GM19043 (cell line): ENCODE measurements at regions not wholly inside any gene's neighbourhood (a gene's known extent, or its start where the extent isn't known, plus 50 kb on each side); places are given as distances from the start of the nearest gene placed in this dataset.

Experiments used
- ATAC-seq: cut with Tn5 transposase; IDR thresholded peaks from one replicate; pipeline ENCODE4 v1.9.1; 2021; ENCODE audit warnings: low read depth; ENCODE audit not compliant: unreplicated experiment

DNA sequence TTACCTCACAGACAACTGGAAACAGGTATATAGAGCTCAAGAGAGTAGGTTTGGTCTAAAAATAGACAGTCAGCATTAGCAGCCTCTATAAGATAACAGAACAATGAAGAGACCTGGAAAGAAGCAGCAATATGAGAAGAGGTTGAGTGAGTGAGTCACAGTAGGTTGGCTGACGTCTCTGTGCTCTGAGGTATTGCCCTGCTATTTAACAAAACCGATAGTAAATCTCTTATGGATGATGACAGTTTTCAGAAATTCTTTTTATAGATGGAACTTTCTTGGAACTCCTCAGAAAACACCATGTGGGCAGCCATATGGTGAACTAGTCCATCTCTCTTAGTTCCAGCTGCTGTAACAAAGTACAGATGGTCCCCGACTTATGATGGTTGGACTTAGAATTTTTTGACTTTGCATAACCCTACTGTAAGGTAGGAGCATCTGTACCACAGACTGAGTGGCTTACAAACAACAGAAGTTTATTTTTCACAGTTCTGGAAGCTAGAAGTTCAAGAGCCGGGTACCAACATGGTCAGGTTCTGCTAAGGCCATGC is 123.5 kb downstream of the MBD2 start:
- ATAC-seq = no peak

DNA sequence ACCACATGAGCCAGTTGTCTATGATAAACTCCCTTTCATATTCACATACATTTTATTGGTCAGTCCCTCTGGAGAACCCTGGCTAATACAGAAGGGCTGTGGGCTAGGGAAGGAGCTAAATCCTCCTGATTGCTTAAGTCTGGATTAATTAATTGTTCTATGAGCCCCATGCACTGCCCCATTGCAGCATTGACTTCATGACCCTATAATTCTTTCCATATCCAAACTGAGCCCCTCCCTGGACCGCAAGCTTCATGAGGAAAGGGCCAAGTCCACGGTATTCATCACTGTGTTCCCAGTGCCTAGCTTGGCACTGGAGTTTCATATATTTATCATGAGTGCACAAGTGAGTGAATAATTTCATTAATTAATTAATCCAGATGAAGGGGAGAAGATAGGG is 124.0 kb downstream of the MBD2 start:
- no peak for ATAC-seq

DNA sequence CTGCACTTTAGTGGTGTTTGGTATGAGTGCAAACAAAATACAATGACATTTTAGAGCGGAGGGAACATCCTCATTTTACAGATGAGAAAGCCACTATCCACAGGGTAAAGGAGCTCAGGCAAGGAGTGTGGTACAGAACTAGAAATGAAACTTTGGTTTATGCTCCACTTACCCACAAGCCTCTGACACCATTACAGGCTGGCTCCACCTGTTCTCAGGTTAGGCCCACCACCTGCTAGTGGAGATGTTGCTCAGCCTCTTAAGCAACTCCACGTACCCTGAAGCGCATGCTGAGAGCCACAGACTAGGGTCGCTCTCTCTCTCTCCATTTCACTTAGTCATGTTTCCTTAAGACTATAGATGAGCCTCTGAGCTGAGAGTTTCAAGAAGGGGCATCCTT is 130.0 kb downstream of the MBD2 start:
- ATAC-seq = peak; percentile 55

DNA sequence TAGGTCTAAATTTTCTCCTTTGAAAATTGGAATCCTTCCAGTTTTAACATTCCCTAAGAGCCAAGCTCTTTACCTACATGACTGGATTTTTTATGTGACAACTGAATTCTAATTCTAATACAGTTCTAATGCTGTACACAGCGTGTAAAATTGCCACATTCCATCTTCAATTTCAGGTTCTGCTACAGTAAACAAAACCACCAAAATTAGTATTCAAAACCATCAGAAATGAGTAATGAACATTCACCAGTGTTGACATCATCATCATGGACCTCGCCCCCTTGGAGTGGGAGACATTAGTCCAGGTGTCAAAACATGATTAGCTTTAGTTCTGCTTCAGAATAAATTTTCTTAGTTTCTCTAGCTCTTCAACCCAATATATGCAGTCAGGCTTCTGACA is 133.6 kb downstream of the MBD2 start:
- no peak for ATAC-seq

DNA sequence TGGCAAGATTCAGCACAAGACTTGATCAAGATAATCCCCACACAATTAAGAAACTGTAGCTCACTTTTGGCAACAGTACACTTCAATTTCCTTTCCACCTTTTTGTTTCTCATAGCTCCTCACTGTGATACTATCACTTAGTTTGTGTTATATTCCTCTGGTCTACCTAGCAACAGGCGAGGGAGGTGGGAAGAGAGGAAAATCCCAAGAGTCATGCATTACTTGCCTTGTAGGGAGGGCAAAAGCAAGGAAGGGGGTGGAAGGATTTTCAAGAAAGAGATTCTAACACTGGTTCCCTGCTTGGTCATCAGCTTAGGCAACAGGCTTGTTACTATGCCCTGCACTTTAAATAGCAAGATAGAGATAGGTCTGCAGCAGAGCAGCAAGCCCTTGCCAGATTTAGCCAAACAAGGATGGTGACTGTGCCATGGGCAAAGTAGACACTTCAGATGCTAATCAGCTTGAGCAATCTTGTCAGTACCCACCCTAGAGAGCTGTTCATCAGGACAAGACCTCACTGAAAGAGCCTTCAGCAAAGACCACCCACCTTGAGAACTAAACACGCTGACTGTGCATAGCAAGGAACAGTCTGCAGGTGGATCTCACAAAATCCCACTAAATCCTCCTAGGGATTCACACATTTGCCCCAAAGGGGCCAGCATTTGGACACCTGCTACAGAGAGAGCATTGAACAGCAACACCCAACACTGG is 134.6 kb downstream of the MBD2 start:
- ATAC-seq = no peak

DNA sequence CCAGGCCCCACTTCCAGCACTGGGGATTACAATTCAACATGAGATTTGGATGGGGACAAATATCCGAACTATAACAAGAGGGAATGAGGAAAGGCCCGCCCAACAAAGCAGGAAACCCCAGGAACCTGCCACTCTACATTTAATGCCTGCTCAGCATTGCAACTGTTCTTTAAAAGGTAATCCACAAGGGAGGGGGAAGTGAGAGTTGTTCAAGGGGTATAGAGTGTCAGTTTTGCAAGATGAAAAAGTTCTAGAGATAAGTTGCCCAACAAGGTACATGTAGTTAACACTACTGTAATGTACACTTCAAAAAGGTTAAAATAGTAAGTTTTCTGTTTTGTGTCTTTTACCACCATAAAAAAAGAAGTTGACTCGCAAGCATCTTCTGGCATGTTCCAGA is 137.6 kb downstream of the MBD2 start:
- ATAC-seq = peak; percentile 37

DNA sequence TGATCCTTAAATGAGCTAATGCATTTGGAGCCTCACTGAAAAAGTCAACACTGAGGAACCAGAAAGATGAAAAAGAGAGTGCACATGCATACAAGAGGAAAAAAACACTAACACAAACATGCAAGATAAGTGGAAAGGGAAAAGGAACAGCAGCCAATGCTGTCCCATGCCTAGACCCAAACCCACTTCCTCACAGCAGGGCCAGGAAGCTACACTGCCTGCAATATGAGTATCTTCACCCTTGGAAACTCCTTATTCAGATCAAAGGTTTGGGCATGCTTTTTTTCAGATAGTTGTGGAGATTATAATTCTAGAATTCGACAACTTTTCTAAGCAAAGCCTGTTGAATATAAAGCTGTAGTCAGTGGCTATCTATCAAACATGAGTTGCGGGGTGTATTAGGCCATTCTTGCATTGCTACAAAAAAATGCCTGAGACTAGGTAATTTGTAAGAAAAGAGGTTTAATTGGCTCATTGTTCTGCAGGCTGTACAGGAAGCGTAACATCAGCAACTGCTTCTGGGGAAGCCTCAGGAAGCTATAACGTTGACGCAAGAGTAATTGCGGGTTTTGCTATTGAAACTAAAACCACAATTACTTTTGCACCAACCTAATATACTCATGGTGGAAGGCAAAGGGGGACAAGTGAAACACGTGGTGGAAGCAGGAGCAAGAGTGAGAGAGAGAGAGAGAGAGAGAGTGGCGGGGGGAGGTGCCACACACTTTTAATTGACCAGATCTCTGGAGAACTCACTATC is 138.2 kb downstream of the MBD2 start:
- peak; percentile 79 for ATAC-seq

DNA sequence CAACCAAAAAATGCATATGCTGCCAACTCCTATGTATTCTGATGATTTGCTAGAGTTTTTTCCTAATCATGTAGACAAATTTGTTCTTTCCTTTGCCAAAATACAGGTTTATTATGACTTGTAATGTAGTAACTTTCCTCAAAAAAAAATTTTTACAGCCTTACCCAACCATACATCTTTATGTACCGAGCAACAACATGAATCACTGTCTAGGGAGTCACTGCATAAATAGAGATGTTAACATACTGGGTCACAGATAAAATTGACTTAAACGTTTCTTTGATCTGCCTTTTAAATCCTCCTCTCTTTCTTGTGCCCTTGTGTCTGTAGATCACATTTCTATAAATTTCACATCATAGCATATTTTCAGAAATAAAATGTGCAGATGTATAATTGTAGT is 143.6 kb downstream of the MBD2 start:
- ATAC-seq = no peak

DNA sequence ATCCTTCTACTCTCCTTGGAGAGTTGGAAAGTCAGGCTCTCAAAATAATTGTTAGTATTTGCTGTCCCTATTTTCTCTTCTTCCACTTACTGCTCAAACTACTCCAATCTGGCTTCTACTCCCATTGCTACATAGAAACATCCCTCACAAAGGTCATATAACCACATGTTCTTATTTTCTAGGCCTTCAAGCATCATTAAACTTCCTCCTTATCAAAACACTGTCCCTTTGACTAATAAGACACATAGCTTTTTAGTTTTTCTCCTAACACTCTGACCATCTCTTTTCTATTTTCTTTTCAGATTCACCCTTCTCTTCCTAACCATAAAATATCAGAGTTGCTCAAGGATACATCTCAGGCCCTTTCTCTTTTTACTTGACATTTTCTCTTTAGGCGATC is 148.3 kb downstream of the MBD2 start:
- ATAC-seq = no peak

DNA sequence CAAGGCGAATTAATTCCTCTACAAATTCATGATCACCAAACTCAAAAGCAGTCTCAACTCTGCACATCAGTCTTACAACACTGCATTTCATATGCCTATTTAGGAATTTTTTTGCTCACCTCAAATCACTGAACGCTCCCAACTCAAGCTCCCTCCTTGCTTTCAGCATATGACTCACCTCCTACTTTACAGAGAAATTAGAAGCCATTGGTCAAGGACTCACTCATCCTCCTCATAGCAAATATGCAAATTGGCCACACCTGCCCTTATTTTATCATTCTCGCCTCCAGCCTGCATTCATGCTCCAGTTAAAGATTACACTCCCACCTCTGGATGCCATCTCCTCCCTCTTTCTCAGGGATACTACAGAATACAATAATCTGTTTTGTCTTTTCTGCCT is 148.8 kb downstream of the MBD2 start:
- ATAC-seq = no peak

DNA sequence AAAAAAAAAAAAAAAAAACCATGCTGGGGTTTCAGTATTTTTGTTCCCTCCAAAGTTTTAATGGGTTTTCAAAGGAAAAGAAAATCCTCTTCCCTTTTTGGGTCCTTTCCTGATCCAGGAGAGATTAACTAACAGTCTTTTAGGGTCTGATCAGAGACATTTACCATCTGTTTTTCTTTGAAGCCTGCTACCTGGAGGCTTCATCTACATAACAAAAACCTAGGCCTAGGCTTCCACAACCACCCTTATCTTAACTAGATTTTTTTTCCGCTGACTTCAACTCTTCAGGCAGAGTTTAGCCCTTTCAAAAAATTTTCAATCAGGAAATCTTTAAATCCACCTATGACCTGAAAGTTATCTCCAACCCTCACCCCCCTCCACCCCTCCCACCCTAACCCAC is 154.7 kb downstream of the MBD2 start:
- ATAC-seq = no peak

DNA sequence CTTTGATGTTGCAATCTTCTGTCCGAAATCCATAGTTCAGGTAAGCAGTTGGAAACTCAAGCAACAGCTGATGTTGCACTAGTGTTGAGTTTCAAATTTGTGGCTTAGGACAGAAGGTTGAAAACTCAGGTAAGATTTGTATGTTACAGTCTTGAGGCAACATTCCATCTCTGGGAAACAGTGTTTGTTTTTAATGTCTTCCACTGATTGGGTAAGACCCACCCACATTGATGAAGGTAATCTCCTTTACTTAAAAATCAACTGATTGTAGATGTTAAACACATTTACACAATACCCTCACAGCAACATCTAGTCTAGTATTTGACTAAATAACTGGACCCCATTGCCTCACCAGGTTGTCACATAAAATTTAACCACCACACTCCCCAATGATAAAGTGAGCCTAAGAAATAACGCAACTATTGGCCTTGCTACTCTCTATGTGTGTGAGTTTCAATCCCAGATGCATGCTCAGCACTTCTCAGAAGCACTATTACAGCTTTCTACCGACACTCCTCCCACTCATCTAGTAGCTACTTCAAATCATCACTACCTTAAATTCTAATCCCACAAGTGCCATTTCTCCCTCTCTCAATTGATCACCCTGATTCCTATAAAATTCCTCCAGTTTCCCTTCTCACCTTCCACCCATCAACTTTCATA is 164.0 kb downstream of the MBD2 start:
- ATAC-seq = no peak

DNA sequence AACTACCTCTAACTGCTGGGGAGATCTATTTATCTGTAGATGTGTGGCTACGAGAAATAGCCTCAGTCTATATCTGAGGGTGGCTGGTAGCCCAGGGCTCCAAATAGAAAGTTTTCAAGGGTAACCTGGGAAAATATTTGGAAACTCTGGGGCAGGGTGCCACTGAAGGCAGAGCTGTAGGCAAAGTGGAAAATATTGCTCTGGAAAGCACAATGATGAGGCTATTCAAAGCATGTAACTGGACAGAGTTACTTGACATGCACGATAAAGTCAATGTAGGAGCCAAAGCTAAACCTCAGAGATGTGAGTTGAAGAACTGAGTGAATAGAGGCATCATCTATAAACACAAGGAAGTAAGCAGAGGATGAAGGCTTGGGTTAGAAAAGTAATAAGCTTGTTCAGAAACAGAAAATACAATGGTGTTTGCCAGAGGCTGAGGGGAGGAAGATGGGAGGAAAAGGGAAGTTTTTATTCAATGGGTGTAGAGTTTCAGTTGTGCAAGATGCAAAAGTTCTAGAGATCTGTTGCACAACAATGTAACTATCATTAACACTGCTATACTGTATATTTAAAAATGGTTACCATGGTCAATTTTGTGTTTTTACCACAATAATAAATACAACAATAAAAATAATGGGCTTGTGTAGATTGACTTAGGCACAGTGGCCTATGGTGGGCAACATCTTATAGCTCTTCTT is 171.6 kb downstream of the MBD2 start:
- no peak for ATAC-seq

DNA sequence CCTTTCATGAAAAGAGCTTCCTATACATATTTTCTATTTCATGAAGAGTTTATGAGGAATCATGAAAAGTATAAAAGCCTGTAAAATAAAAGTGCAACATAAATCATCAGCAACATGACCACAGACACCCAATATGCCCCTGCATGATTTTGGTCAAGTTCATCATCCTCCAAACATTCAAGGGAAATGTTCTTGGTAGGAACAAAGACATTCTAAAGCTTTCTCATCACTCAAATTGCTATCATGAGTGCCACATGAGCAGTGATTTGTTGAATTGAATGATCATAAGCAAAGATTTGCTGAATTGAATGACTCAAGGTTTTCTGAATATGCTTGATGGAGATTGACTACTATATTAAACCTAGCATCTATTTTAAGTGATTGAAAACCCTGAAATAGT is 172.2 kb downstream of the MBD2 start:
- ATAC-seq = no peak

DNA sequence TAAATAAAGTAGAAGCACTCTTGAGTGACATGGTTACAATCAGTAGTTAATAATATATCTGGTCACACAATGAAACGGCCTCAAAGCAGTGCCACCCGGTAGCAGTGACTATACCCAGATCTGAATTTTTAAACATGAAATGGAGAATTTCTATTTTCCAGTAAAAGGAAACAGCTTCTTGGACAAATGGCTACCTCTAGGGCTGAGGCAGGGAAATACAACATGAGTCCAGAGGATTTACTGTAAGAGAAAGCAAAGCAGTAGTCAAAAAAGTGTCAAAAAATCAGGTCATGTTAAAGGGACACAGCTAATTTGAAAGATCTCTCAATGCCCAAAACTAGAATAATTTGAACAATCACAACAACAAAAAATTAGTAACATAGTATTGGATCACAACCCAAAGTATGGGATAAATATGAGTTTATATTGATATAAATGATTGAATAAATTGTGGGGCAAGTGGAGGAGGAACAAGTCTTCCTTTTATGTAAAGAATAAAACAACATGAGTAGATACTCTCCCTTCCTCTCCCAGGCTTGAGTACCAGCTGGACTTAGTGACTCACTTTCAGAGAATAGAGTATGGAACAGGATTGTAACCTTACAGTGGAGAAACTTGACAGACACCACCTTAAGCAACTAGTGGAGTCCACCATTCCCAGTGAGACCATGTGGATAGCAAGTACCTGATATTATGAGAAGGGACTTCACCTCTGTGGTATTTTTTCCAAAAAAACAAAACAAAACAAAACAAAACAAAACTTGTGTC is 180.8 kb downstream of the MBD2 start:
- ATAC-seq = no peak

DNA sequence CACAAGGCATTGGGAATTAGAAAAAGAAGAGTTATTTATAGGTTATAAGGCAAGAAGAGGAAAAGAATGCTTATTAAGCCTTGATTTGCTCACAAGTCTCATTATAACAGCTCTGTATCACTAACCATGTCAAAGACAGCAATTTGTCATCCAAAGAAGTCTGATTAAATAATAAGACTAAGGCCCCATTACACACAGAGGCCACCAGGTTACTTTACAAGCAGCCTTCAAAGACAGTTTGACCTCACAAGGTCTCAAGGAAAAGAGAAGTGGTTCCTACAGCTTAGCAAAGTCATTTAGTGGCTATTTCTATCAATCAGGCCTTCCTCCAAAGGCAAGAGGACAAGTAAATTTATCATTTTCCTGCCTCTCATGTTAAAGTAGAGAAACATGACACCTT is 188.5 kb downstream of the MBD2 start:
- no peak for ATAC-seq

DNA sequence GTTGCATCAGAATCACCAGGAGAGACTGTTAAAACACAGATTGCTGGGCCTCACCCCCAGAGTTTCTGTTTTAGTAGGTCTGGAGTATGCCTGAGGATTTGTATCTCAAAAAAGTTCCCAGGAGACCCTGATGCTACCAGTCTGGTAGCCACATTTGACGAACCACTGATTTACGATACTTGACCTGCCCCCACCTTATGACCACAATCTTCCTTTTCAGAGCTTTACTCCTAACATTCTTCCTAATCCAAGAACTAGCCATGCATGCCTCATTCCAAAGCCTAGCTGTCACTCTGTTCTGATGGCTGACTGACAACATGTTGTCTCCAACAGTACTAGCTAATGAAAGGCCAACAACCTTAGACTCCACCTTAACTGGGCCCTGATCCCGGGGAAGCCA is 191.4 kb downstream of the MBD2 start:
- no peak for ATAC-seq

DNA sequence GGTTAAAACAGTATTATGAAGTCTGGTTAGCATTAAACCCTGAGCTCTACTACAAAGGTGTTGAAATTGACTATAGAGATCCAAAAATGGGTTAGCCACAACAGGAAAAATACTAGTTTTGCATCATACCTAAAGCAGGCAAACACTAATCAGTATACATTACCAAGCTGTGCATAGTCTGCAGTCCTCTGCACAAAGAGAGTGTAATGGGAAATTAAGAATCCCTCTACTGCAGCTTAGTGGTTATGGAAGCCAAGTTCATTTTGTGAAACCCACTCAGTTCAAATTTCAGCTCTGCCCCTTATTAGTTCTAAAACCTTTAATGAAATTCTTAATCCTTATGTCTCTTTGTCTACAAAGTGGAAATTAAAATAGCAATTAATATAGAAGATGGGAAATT is 192.1 kb downstream of the MBD2 start:
- no peak for ATAC-seq

DNA sequence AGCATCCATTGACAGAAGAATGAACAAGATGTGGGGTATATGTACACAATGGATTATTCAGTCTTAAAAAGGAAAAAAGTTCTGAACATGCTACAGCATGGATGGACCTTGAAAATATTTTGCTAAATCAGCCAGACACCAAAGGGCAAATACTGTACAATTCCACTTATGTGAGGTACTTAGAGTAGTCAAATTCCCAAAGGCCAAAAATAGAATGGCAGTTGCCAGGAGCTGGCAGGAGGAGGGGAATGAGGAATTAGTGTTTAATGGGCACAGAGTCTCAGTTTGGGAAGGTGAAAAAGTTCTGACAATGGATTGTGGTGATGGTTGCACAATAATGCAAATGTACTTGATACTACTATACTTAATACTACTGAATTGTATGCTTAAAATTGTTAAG is 193.2 kb downstream of the MBD2 start:
- no peak for ATAC-seq

DNA sequence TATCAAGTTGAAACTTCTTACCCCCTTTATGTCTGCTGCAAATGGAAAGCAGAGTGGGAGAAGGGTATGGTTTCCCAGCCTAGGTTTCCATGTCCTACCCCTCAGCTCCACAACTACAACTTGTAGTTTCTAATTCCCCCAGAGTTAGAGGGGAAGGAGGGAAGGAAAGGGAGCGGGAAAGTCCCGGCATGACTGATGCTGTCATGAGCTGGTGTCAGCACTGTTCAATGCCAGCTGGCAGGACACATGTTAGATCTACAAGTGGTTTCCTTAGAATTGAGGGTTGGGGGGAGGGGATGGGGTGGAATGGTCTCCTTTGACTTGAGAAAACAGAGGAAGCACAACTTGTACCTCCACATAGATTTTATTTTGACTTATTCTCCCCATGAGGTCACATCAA is 194.0 kb downstream of the MBD2 start:
- ATAC-seq = no peak
